SU-DHL-6 (cell line): ENCODE measurements at regions not wholly inside any gene's neighbourhood (a gene's known extent, or its start where the extent isn't known, plus 50 kb on each side); places are given as distances from the start of the nearest gene placed in this dataset.

ENCODE experiments used
- CTCF ChIP-seq: fragments of 200-600 bp; sonication (generic); IDR thresholded peaks from one replicate; pipeline ENCODE4 v1.5.1; 2017; ENCODE audit warnings: antibody characterized with exemption, mild to moderate bottlenecking, low read length, moderate library complexity; ENCODE audit not compliant: insufficient read depth, poor library complexity, severe bottlenecking
- EZH2phosphoT487 ChIP-seq: fragments of 200-600 bp; sonication (generic), shearing (Covaris generic); conservative IDR thresholded peaks from 2 replicates; pipeline ENCODE4 v1.6.1; 2018; ENCODE audit warnings: mild to moderate bottlenecking, antibody characterized with exemption, low read length, moderate library complexity, mixed read lengths

DNA sequence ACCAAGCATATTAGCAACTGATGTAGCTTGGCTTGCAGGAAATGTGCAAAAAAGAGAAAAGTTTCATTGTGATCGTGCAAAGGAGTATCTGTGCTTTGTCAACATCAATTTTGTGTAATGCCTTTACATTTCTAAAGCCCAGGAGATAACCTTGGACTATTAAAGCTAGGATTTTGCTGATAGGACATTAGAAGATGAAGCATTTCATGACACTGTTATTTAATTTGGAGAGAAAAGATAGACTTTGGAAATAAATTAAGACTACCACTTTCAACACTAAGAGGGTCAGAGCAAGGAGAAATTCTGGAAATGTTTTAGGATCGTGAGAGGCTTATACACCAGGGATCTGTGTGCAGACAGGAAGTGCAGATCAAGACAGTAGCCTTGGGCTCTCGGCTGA lies 120.6 kb upstream of the MID1 start:
- TF ChIP-seq CTCF (no peak), EZH2phosphoT487 (no peak)
